RWPE1 (cell line): ENCODE measurements at regions not wholly inside any gene's neighbourhood (a gene's known extent, or its start where the extent isn't known, plus 50 kb on each side); places are given as distances from the start of the nearest gene placed in this dataset.

ENCODE experiments used
- CTCF ChIA-PET: fragments of 350-600 bp; sonication (Branson Sonifier 250); formaldehyde crosslinking; extraction: SDS; loops from one replicate; lab custom pipeline; 2021; lab: Yijun Ruan, JAX
- POLR2A ChIA-PET: fragments of 400-600 bp; formaldehyde crosslinking; extraction: SDS; loops from one replicate; lab custom pipeline; 2020; ENCODE audit warnings: antibody characterized with exemption; ENCODE audit not compliant: low non-redundant PET; lab: Yijun Ruan, JAX
- DNase-seq: peaks from one replicate; pipeline ENCODE4 v3.0.0; 2012; ENCODE audit warnings: low spot score
- H3K27ac ChIP-seq: fragments of 450-650 bp; 2 replicates; pipeline ENCODE4 v1.5.1; 2017
- CTCF ChIP-seq: fragments of 450-650 bp; conservative IDR thresholded peaks from 2 replicates; pipeline ENCODE4 v1.5.1; 2017; ENCODE audit warnings: low read depth, mild to moderate bottlenecking

GRCh38 chr4:156255230-156256007, 301.8 kb upstream of the CTSO start:
- no peak for TF ChIP-seq CTCF
- DNase-seq: no peak
- no peak overlapping the region for H3K27ac ChIP-seq
- POLR2A ChIA-PET: no interaction called here
- CTCF ChIA-PET: no interaction called here

GRCh38 chr4:156252358-156252921, 298.8 kb upstream of the CTSO start:
- DNase-seq: no peak
- H3K27ac ChIP-seq: no peak overlapping the region
- TF ChIP-seq CTCF: no peak
- ChIA-PET POLR2A (no interaction called here), CTCF (no interaction called here)

- POLR2A ChIA-PET: no interaction called here
- TF ChIP-seq CTCF: no peak
- no peak overlapping the region for H3K27ac ChIP-seq
- CTCF ChIA-PET: no interaction called here
- no peak for DNase-seq
These were observed 297.9 kb upstream of the CTSO start for GRCh38 chr4:156251373-156252065.

GRCh38 chr4:156248917-156249316, 295.3 kb upstream of the CTSO start:
- ChIA-PET POLR2A (no interaction called here), CTCF (no interaction called here)
- no peak for DNase-seq
- TF ChIP-seq CTCF: no peak
- no peak overlapping the region for H3K27ac ChIP-seq

- CTCF ChIA-PET: no interaction called here
- POLR2A ChIA-PET: no interaction called here
- no peak for TF ChIP-seq CTCF
- DNase-seq: no peak
- no peak overlapping the region for H3K27ac ChIP-seq
These were observed 293.8 kb upstream of the CTSO start for GRCh38 chr4:156247470-156247869.

- POLR2A ChIA-PET: no interaction called here
- DNase-seq: no peak
These were observed 289.3 kb upstream of the CTSO start for GRCh38 chr4:156243015-156243414.

More at GRCh38 chr4:156243015-156243414, 289.3 kb upstream of the CTSO start:
- no peak for TF ChIP-seq CTCF
- H3K27ac ChIP-seq: no peak overlapping the region
- CTCF ChIA-PET: no interaction called here
